K562 (cell line): ENCODE measurements at regions not wholly inside any gene's neighbourhood (a gene's known extent, or its start where the extent isn't known, plus 50 kb on each side); places are given as distances from the start of the nearest gene placed in this dataset.

ENCODE experiments used
- ATAC-seq: fragments of 200-7000 bp; cut with Tn5 transposase; 3 replicates; pipeline ENCODE4 v1.9.1; 2020; ENCODE audit warnings: moderate library complexity
- BruUV-seq: library from RNA; stranded (reverse); fragments of 400-500 nt; replicated peaks from 2 replicates; lab custom pipeline; 2021; lab: Mats Ljungman, UMichigan
- CTCF ChIA-PET: fragments of 300-600 bp; formaldehyde crosslinking; extraction: SDS; loops from one replicate; lab custom pipeline; 2021; ENCODE audit warnings: low intra/inter-chr PET ratio; lab: Yijun Ruan, JAX
- POLR2A ChIA-PET: fragments of 300-600, 350-650 bp; sonication (Branson Sonifier 250); formaldehyde crosslinking; extraction: SDS; loops from one replicate; lab custom pipeline; 2021; ENCODE audit warnings: antibody characterized with exemption, inconsistent platforms; lab: Yijun Ruan, JAX
- DNase-seq, 4 experiments: peaks; one replicate each; pipeline versions ENCODE4 v3.0.0 to v3.0.0-alpha.2; 2011 to 2018; ENCODE audit warnings: low spot score in 3 of 4, mixed read lengths in 3 of 4; ENCODE audit errors: extremely low read depth in 1 of 4
- FAIRE-seq: peaks from 2 replicates; lab custom pipeline; 2011; peaks lifted over from hg19 to GRCh38; lab: Jason Lieb, UNC
- H2AFZ ChIP-seq: 2 replicates; pipeline ENCODE4 v1.6.0; 2011; ENCODE audit warnings: low read depth, low read length, control low read depth, inconsistent platforms
- H3K27ac ChIP-seq: fragments of 200-600 bp; 3 replicates; pipeline ENCODE4 v1.8.0; 2011; ENCODE audit warnings: low read depth, mild to moderate bottlenecking, control low read depth, inconsistent platforms, low read length, moderate library complexity, mixed read lengths; ENCODE audit errors: extremely low read depth
- H3K27me3 ChIP-seq, 2 experiments: fragments of 300-600 bp in 1 of 2; 2 replicates in 1 of 2; 3 replicates in 1 of 2; pipeline versions ENCODE4 v1.6.0 to v1.8.0; 2011; ENCODE audit warnings: inconsistent platforms in 2 of 2, low read length in 2 of 2, mild to moderate bottlenecking in 1 of 2, mixed read lengths in 1 of 2, moderate library complexity in 1 of 2; ENCODE audit not compliant: control insufficient read depth in 2 of 2, insufficient read depth in 2 of 2
- H3K36me3 ChIP-seq: fragments of 300-600 bp; 3 replicates; pipeline ENCODE4 v1.8.0; 2011; ENCODE audit warnings: mild to moderate bottlenecking, low read length, inconsistent platforms; ENCODE audit not compliant: control insufficient read depth, insufficient read depth
- H3K4me1 ChIP-seq, 2 experiments: fragments of 200-600 bp in 1 of 2; replicated peaks in 1 of 2; 2 replicates in 1 of 2; 3 replicates in 1 of 2; pipeline versions ENCODE4 v1.5.1 to v1.8.0; 2011; ENCODE audit warnings: inconsistent platforms in 2 of 2, low read length in 2 of 2, mild to moderate bottlenecking in 1 of 2, mixed read lengths in 1 of 2, moderate library complexity in 1 of 2; ENCODE audit not compliant: control insufficient read depth in 2 of 2, insufficient read depth in 2 of 2
- H3K4me2 ChIP-seq: 2 replicates; pipeline ENCODE4 v1.6.1; 2011; ENCODE audit warnings: low read length, control low read depth, inconsistent platforms, mixed read lengths; ENCODE audit not compliant: insufficient read depth
- H3K4me3 ChIP-seq: fragments of 200-600 bp; sonication (generic), shearing (Covaris generic); 2 replicates; pipeline ENCODE4 v1.5.1; 2016; ENCODE audit warnings: control low read depth, inconsistent platforms
- H3K79me2 ChIP-seq: fragments of 200-600 bp; 3 replicates; pipeline ENCODE4 v1.8.0; 2011; ENCODE audit warnings: low read length, inconsistent platforms; ENCODE audit not compliant: control insufficient read depth, insufficient read depth
- H3K9ac ChIP-seq, 2 experiments: 2 replicates each; pipeline versions ENCODE4 v1.6.0 to v1.6.1; 2011; ENCODE audit warnings: low read depth in 2 of 2, low read length in 2 of 2, control low read depth in 1 of 2, inconsistent platforms in 1 of 2, mild to moderate bottlenecking in 1 of 2, mixed read lengths in 1 of 2; ENCODE audit not compliant: insufficient read depth in 1 of 2
- H3K9me1 ChIP-seq: one replicate; pipeline ENCODE4 v1.6.0; 2011; ENCODE audit warnings: inconsistent platforms, mild to moderate bottlenecking, low read length, moderate library complexity; ENCODE audit not compliant: control insufficient read depth, insufficient read depth
- H3K9me3 ChIP-seq: replicated peaks from 2 replicates; pipeline ENCODE4 v1.5.1; 2011; ENCODE audit warnings: low read depth, low read length, inconsistent platforms; ENCODE audit not compliant: control insufficient read depth, insufficient read depth
- H4K20me1 ChIP-seq: replicated peaks from 2 replicates; pipeline ENCODE4 v1.6.1; 2011; ENCODE audit warnings: low read length, inconsistent platforms, mixed read lengths; ENCODE audit not compliant: control insufficient read depth, insufficient read depth
- BRD4 ChIP-seq: fragments of 200-600 bp; sonication (generic); IDR thresholded peaks from 2 replicates; pipeline ENCODE4 v1.6.1; 2017; ENCODE audit warnings: inconsistent platforms
- DPF2 ChIP-seq: fragments of 450-650 bp; IDR thresholded peaks from 2 replicates; pipeline ENCODE4 v1.6.1; 2016
- ETS1 ChIP-seq: conservative IDR thresholded peaks from 2 replicates; pipeline ENCODE4 v1.6.1; 2011; ENCODE audit warnings: low read depth, mild to moderate bottlenecking, low read length; ENCODE audit not compliant: control insufficient read depth
- ETV1 ChIP-seq: fragments of 450-650 bp; conservative IDR thresholded peaks from 2 replicates; pipeline ENCODE4 v1.6.1; 2016; ENCODE audit warnings: missing genetic modification characterization, control low read depth, low read depth, missing compliant biosample characterization
- GABPB1 ChIP-seq: sonication (generic); formaldehyde crosslinking; IDR thresholded peaks from 2 replicates; pipeline ENCODE4 v1.8.0; 2022; ENCODE audit warnings: mild to moderate bottlenecking, missing genetic modification reagents
- HSF4 ChIP-seq: fragments of 250-450 bp; sonication (Bioruptor Pico); IDR thresholded peaks from 2 replicates; pipeline ENCODE4 v2.1.2; 2022; ENCODE audit warnings: mild to moderate bottlenecking, moderate library complexity, borderline replicate concordance
- LCOR ChIP-seq: sonication (generic); formaldehyde crosslinking; IDR thresholded peaks from 2 replicates; pipeline ENCODE4 v1.8.0; 2022; ENCODE audit warnings: mild to moderate bottlenecking, missing genetic modification reagents
- SMAD3 ChIP-seq: fragments of 450-650 bp; formaldehyde crosslinking; conservative IDR thresholded peaks from 2 replicates; pipeline ENCODE4 v1.4.0; 2020; ENCODE audit warnings: mild to moderate bottlenecking
- TBL1XR1 ChIP-seq, 2 experiments: IDR thresholded peaks; 2 replicates each; pipeline ENCODE4 v1.6.1; 2012; ENCODE audit warnings: improper control_type of control experiment in 2 of 2, low read length in 2 of 2, mild to moderate bottlenecking in 1 of 2
- TCFL5 ChIP-seq: fragments of 250-450 bp; sonication (Bioruptor Pico); conservative IDR thresholded peaks from 2 replicates; pipeline ENCODE4 v1.6.1; 2021; ENCODE audit warnings: mild to moderate bottlenecking, moderate library complexity, matching md5 sums
- ZNF124 ChIP-seq: sonication (generic); formaldehyde crosslinking; IDR thresholded peaks from 2 replicates; pipeline ENCODE4 v1.8.1; 2022; ENCODE audit warnings: missing genetic modification reagents
- whole genome bisulfite sequencing: fragments of 100-300 bp; shearing (Covaris generic); methylation state at CpG from one replicate; pipeline ENCODE4 v1.1.6; 2016; ENCODE audit warnings: low coverage, mixed read lengths; ENCODE audit not compliant: insufficient coverage; ENCODE audit errors: missing lambda C conversion rate; 5-methylcytosine and 5-hydroxymethylcytosine counted together
- in situ Hi-C: fragments of 300-500 bp; cut with MboI; formaldehyde crosslinking; loops from 4 replicates; pipeline ENCODE4 v1.15.0; 2018; ENCODE audit warnings: inconsistent platforms, mixed read lengths
- intact Hi-C: fragments of 100-400 bp; cut with micrococcal nuclease; formaldehyde crosslinking; loops from 2 replicates; pipeline ENCODE4 v1.14.2; 2022
- TF ChIP-seq, protein P1 (sequence below): fragments of 250-450 bp; sonication (Bioruptor Pico); IDR thresholded peaks from 2 replicates; pipeline ENCODE4 v1.4.0; 2020
- TF ChIP-seq, protein P2 (sequence below): fragments of 450-650 bp; formaldehyde crosslinking; IDR thresholded peaks from 2 replicates; pipeline ENCODE4 v1.4.0; 2020; ENCODE audit warnings: mild to moderate bottlenecking

DNA sequence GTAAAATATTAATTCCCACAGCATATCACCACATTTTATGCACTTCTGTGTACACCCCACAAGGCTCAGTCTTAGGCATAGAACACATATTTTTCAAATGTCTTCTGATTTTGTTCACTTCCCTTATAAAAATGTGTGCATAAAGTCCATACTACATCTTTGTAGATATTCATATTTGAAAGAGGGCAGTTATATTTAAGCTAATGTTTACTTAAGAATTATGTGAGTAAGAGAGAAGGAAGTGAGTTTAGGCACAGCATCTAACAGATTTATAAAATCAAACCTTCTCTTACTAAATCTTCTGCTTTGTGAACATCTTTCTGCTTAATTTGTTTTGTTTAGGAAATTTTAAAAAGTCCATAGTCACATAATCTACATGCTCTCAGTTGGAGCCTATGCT is 648.1 kb downstream of the FSCB start (continued):
- TF ChIP-seq, protein P1, sequence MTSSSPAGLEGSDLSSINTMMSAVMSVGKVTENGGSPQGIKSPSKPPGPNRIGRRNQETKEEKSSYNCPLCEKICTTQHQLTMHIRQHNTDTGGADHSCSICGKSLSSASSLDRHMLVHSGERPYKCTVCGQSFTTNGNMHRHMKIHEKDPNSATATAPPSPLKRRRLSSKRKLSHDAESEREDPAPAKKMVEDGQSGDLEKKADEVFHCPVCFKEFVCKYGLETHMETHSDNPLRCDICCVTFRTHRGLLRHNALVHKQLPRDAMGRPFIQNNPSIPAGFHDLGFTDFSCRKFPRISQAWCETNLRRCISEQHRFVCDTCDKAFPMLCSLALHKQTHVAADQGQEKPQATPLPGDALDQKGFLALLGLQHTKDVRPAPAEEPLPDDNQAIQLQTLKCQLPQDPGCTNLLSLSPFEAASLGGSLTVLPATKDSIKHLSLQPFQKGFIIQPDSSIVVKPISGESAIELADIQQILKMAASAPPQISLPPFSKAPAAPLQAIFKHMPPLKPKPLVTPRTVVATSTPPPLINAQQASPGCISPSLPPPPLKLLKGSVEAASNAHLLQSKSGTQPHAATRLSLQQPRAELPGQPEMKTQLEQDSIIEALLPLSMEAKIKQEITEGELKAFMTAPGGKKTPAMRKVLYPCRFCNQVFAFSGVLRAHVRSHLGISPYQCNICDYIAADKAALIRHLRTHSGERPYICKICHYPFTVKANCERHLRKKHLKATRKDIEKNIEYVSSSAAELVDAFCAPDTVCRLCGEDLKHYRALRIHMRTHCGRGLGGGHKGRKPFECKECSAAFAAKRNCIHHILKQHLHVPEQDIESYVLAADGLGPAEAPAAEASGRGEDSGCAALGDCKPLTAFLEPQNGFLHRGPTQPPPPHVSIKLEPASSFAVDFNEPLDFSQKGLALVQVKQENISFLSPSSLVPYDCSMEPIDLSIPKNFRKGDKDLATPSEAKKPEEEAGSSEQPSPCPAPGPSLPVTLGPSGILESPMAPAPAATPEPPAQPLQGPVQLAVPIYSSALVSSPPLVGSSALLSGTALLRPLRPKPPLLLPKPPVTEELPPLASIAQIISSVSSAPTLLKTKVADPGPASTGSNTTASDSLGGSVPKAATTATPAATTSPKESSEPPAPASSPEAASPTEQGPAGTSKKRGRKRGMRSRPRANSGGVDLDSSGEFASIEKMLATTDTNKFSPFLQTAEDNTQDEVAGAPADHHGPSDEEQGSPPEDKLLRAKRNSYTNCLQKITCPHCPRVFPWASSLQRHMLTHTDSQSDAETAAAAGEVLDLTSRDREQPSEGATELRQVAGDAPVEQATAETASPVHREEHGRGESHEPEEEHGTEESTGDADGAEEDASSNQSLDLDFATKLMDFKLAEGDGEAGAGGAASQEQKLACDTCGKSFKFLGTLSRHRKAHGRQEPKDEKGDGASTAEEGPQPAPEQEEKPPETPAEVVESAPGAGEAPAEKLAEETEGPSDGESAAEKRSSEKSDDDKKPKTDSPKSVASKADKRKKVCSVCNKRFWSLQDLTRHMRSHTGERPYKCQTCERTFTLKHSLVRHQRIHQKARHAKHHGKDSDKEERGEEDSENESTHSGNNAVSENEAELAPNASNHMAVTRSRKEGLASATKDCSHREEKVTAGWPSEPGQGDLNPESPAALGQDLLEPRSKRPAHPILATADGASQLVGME, result no peak
- TF ChIP-seq LCOR (CRISPR knock-in tag), result no peak
- no peak for TF ChIP-seq TCFL5

DNA sequence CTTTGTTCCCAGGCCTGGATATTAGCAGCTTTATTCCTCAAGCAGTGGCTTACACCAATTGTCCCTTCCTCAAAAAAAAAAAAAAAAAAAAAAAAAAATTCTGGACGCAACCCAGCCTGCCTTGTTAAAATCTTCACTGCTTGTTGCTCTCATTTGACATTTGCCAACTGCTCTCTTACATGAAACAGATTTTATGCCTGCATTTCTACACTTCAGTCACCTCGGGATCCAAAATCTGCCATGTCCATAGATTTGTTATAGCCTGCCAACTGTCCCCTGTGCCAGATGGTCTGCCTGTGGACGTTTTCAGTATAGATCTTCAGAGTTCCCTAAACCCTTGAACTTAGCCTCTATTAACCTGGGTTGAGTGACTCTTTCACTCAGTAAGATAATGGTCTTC is 651.5 kb downstream of the FSCB start:
- Histone ChIP-seq H3K4me3 (no peak overlapping the region), H3K4me1 (no peaks in the 10 kb centered on the region), H3K36me3 (no peaks in the 10 kb centered on the region), H3K79me2 (no peaks in the 10 kb centered on the region), H3K9ac (no peak overlapping the region), H4K20me1 (no peaks in the 10 kb centered on the region), H3K9me3 (no peaks in the 10 kb centered on the region), H3K9me1 (no peaks in the 10 kb centered on the region), H2AFZ (no peak overlapping the region), H3K27ac (no peak overlapping the region), H3K27me3 (no peaks in the 10 kb centered on the region), H3K4me2 (no peak overlapping the region)
- in situ Hi-C loops, result no loop called here
- DNase-seq, result no peak
- FAIRE-seq, result no peak
- BruUV-seq, result no TSS peak
- ChIA-PET POLR2A (no interaction called here), CTCF (no interaction called here)
- no peak for ATAC-seq
- WGBS, result 0% methylated on average over 2 of the region's 3 CpGs
- intact Hi-C loops, result no loop called here
- TF ChIP-seq ETS1, result no peak
- no peak for TF ChIP-seq BRD4
- TF ChIP-seq ZNF124 (CRISPR knock-in tag), result no peak
- TF ChIP-seq SMAD3 (CRISPR knock-in tag), result no peak
- no peak for TF ChIP-seq GABPB1 (CRISPR knock-in tag)
- no peak for TF ChIP-seq TBL1XR1 (IDR thresholded peaks at IDR 0.05; ENCODE audit: low read length in 2 of 2)
- TF ChIP-seq HSF4 (CRISPR knock-in tag), result no peak
- no peak for TF ChIP-seq DPF2
- TF ChIP-seq ETV1, result no peak
- TF ChIP-seq, protein P2, sequence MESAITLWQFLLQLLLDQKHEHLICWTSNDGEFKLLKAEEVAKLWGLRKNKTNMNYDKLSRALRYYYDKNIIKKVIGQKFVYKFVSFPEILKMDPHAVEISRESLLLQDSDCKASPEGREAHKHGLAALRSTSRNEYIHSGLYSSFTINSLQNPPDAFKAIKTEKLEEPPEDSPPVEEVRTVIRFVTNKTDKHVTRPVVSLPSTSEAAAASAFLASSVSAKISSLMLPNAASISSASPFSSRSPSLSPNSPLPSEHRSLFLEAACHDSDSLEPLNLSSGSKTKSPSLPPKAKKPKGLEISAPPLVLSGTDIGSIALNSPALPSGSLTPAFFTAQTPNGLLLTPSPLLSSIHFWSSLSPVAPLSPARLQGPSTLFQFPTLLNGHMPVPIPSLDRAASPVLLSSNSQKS (CRISPR knock-in tag), result no peak
